ENCODE measurements at regions not wholly inside any gene's neighbourhood (a gene's known extent, or its start where the extent isn't known, plus 50 kb on each side); places are given as distances from the start of the nearest gene placed in this dataset.

GRCh38 chr3:76646921-76647562, 392.9 kb upstream of the ROBO2 start:
- DNase-seq = no peak

GRCh38 chr3:76651784-76652183, 388.1 kb upstream of the ROBO2 start:
- DNase-seq = no peak

GRCh38 chr3:76652524-76652923, 387.4 kb upstream of the ROBO2 start:
- DNase-seq = no peak

DNA sequence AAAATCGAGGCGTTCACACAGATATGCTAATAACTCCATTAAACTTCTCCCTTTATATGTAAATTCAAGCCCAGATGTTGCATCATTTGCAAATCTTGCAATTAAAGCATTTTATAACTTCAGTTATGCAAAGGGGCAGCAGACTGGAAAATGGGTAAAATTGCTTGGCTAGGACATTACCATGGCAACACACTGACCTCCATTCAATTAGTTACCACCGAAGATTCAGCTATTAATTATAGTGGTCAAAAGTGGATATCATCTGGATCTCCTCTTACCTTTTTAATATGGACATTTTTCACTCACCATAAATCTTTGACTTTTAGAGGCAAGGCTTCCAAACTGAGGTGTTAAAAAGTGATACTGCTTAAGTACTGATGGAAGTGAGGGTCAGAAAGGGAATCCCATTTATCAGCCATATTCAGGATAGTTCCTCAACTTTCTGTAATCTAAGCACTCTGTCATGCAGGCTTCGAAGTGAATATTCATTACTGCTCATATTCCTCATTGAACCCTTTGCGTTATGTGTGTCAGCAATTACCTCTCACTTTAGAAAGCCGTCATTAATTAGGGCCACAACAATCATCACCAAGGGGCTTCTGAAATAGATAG, 386.2 kb upstream of the ROBO2 start:
- no peak for DNase-seq

- DNase-seq = no peak
Observed at GRCh38 chr3:76656531-76657070, 383.3 kb upstream of the ROBO2 start.

DNA sequence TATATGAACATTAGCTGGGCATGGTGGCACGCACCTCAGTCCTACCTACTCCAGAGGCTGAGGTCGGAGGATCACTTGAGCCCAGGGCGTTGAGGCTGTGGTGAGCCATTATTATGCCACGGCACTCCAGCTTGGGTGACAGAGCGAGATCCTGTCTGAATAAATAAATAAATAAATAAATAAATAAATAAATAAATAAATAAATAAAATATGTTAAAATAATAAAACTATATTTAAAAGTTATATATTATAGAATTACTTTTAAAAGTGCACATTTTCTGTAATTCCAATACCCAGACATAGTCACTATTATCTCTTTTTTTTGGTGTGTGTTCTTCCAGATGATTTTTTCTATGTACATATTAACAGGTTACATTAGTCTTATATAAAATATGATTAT, 382.0 kb upstream of the ROBO2 start:
- no peak for DNase-seq

DNA sequence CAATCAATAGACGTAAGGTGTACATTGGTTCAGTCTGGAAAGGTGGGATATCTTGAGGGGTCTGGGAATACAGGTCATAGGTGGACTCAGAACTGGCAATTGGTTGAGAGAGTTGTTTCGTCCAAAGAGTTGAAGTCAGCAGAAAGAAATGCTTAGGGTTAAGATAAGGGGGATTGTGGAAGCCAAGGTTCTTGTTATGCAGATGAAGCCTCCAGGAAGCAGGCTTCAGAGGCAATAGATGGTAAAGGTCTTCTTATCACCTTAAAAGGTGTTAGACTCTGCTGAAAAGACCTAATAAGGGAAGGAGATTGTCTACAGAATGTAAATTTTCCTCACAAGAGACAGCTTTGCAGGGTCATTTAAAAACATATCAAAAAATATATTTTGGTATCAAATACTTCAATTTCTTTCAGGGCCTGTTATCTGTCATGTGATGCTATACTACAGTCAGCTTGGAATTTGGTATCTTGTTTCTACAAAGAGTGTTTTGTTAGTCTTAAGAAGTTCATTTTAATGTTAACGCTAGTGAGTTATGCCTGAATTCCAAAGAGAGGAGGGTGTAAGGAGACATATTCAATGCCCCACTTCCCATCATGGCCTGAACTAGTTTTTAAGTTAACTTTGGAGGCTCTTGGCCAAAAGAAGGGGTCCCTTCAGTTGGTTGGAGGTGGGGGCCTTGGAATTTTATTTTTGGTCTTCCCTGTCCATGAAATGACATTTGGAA, 378.2 kb upstream of the ROBO2 start:
- no peak for DNase-seq

DNA sequence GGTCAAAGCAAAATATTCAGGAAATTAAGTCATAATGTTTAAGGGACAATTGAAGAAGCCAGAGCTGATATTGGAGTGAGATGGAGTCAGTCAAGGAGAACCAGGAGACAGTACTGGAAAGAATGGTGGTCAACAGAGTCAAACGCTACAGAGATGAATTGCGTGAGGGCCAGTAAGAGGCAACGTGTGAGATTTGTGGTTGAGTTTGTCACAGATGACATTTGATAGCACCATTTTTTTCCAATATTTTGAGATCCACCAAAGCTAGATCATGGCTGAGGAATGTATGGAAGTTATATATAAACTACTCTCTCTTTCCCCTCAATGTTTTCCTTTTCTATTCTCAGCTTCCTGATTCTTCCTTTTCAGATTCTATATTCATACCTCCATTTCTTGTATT, 375.1 kb upstream of the ROBO2 start:
- DNase-seq = no peak

DNA sequence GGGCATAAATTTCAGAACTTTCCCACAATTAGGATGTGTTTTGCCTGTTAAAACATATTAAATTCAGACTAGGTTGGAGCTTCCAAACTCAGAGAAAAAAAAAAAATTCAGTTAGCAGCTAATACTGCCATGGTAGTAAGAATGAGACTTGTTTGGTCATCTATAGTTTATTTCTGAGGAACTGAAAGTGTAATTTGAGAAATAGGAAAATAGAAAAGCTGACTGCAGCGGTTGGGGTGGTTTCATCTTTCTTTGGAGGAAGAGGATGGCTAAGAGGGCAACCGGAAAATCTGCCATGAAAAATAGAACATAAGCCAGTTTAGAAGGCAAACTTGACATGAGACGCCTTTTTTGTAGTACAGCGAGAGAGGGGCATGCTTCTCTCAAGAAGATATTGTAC, 371.2 kb upstream of the ROBO2 start:
- DNase-seq = no peak

DNA sequence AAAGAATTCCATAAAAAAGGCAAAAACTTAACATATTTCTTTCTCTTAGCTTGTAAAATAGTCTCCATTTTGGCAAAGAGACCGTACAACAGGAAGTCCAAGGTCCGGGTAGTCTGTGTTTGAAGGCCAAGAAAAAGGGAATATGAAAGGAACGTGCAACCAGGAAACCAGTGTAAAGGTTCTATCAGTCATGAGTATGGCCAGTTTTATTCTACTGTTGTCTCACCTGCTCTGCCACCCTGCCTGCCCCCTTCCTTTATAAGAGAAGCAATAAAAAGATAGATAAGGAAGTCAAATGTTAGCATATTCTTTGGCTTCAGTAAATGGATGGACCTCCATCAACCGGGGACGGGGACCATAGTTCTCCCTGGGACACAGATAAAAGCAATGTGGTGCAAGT, 370.6 kb upstream of the ROBO2 start:
- DNase-seq = no peak

- DNase-seq = no peak
Observed at GRCh38 chr3:76673171-76673570, 366.7 kb upstream of the ROBO2 start.

DNA sequence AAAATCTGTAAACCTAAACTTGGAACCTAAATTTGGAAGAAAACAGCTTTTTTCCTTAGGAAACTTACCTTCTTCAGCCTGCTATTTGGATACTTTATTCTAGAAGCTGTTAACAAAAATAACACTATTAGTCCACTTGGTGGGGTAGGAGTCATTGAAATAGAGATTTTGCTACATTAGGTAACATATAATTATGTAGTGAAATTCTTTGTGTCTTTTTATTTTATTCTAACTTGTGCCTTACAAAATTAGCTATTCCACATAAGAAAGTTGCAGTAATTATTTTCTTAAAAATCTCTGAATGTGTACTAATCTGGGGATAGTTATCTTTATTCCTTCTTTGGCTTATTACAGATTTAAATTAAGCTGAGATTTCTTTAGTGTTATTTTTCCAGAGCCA, 360.4 kb upstream of the ROBO2 start:
- no peak for DNase-seq

DNA sequence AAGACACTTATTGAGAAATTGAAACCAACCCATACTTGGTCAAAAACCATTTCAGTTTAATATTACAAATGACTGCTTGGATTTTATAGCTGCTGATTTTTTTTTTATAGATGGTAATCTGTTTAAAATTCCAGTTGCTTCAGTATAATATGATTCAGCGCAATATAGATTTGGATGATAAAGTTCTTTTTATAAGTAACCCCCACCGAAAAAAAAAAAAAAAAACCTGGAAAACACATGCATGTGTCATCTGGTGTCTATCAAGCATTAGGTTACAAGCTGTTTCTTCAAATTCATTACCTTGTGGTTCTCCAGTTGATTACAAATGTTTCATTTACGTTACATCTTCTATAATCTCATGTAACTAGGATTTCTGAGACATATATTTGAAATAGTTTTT, 356.6 kb upstream of the ROBO2 start:
- no peak for DNase-seq

DNA sequence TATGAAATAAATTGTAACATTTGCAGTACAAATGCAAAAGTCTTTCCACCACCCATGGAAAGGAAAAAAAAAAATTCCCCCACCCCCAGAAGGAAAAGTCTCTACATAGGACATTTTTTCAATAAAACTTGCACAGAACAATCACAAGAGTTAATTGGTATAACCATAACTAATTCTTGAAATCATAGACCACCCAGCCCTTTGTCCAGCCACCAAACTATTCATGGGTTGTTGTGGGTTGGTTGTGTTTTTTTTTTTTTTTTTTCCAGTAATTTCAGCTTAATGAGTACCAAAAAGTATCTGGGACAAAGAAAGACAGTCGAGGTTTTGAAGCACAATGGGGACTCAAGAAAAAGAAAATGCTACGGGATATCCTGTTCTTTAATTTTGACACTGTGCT, 355.0 kb upstream of the ROBO2 start:
- DNase-seq = no peak

DNA sequence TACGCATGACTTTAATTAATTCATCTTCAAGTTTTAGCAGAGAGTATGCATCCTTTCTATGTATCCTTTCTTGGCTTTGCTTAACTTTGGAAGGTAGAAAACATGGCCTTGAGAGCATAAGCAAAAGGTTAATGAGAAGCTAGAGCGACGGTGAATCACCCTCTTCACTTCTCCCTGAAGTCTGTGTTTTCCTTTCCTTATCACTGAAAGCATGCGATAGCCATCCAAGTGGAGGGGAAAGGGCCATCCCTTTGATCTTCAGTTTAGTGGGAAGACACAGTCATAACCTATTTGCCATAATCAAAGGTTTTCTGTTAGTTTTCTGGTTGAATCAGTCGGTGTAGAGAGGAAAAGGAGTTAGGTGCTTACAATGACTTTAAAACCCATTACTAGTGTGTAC, 354.0 kb upstream of the ROBO2 start:
- DNase-seq = no peak

- no peak for DNase-seq
Observed at GRCh38 chr3:76687019-76687418, 352.9 kb upstream of the ROBO2 start.

DNA sequence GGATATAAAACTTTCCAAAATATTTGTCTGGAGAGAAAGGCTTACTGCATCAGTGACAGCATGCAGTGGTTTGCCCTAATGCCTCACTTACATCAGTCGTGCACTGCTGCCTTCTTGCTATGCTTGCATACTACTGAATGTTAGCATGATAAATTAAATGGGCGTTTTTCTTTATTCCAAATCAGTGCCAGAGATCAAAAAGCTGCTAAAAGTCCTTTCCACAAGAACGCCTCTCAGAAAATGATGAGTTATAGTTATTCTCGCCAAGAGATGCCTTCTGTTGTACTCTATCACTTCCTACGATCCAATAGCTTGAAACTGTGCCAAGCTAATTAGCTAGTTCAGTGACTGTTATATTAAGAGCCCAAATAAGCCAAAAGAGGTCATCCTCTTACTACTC, 345.8 kb upstream of the ROBO2 start:
- DNase-seq = peak; percentile 7

GRCh38 chr3:76698136-76698706, 341.7 kb upstream of the ROBO2 start:
- no peak for DNase-seq

GRCh38 chr3:76699846-76700245, 340.1 kb upstream of the ROBO2 start:
- DNase-seq = no peak

DNA sequence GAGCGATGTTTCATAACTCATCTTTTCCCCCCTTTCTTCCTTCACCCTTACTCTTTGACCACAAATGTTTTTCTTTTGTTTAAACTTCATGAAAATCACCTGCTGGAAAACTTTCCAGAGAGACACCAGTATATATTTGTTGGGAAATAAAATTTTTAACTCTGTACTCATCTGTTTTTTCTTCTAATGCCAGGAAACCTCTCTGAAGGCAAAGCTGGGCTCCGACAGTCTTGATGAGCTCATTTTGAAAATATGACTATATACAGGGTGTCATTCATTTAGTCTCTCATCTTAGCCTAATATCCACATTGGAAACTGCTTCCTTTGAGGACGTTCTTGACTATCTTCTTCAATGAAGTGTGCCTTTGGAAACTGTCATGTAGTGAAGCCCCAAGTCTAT, 339.6 kb upstream of the ROBO2 start:
- DNase-seq = no peak

DNA sequence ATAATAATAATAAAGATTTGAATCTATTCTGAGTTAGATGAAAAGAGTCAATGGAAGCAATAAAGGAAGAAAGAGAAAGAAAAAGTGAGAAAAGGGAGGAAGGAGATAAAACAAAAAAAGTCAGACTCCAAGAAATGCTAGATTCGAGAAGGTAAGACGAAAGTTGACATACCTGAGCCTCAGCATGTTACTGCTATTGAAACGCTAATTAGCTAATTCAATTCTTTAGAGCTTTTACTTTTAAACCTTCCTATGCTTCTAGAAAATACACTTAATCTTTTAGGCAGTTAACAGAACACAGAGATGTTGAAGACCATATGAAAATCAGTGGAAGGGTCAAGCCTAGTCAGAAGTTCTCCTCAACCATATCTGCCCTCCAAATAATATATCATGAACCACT, 337.2 kb upstream of the ROBO2 start:
- DNase-seq = no peak

- no peak for DNase-seq
Observed at GRCh38 chr3:76715426-76715825, 324.5 kb upstream of the ROBO2 start.

DNA sequence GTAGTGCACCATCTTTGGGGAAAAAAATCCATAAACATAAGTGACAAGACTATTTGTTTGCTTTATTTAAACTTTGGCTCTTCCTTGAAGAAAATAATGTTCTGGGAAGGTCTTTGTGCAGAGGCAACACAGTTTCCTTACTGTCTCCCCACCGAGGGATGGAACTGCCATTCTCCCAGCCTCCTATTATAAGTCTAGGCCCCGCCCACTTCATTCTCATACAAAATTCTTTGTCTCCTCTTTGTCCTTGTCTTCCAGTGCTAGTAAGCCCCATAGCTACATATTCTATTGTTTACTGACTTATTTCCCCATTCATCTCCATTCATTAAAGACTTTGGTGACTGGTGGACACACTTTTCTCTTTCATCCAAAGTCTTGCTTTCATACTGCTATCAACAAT, 316.5 kb upstream of the ROBO2 start:
- DNase-seq = no peak

GRCh38 chr3:76724075-76724474, 315.8 kb upstream of the ROBO2 start:
- no peak for DNase-seq

All from DMS79 treated with DMSO at 0.1 percent for 48 hours (cell line).